Right renal cortex interstitium (tissue), 3 donors: ENCODE measurements at regions not wholly inside any gene's neighbourhood (a gene's known extent, or its start where the extent isn't known, plus 50 kb on each side); places are given as distances from the start of the nearest gene placed in this dataset.

Experiments
- DNase-seq, 3 donors: peaks; one replicate each; pipeline ENCODE4 v3.0.0-alpha.2; 2013; ENCODE audit warnings: low read depth in 3 of 3, low spot score in 2 of 3

DNA sequence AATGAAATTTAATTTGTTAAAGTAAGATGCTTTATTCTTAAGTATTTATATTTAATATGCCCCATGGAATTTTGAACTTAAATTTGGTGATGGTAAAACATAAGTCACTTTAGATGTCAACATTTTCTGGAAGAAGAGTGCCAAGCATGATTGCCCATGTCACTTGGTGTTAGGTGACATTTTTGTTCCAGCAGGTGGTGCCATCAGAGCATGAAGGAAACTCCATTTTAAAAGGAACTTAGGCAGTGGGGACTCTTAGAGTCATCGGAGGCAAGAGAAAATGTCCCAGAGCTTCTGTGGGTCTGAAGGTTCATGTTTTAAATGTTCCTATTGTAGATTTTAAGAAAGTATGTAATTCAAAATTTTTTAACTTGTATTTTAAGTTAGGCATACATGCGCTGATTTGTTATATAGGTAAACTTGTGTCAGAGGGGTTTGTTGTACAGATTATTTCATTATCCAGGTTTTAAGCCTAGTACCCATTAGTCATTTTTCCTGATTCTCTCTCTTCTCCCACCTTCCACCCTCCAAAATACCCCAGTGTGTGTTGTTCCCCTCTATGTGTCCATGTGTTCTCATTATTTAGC lies 789.3 kb downstream of the SEMA5A start:
- peak in 2 of 3 donors; percentile 6 to 39 for DNase-seq

DNA sequence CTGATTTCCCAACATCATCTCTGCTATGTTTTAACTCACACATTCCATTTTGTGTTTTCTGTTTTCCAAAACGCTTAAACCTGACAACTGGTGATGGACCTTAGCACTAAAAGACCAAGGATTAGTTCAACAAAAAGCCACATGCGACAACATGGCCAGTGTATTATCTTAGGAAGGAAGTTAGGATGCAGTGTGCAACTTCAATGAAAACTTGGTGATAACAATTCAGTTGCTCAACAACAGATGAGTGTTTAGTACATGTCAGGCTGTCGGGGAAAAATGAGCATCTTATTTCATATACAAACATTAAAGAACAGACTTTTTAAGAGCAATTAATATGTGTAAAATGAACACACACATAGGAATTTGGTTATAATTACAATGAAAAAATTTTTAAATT lies 780.0 kb downstream of the SEMA5A start:
- no peak for DNase-seq

DNA sequence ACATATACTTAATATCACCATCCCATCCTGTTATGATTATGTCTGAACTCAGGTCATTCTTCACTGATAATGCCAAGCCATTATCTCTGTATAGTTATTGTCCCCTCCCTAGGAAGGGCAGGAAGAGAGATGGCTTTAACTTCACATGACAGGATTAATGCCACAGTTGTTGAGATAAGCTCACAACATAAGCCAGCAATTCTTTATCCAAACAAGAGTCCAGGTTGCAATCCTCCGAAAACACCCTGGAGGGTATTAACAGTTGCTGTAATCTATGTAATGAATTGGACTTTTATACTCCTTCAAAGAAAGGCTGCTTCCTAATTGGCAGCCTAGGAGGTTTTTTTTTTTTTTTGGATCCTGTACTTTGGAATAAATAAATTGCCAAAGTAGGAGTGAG lies 779.4 kb downstream of the SEMA5A start:
- DNase-seq, result no peak

DNA sequence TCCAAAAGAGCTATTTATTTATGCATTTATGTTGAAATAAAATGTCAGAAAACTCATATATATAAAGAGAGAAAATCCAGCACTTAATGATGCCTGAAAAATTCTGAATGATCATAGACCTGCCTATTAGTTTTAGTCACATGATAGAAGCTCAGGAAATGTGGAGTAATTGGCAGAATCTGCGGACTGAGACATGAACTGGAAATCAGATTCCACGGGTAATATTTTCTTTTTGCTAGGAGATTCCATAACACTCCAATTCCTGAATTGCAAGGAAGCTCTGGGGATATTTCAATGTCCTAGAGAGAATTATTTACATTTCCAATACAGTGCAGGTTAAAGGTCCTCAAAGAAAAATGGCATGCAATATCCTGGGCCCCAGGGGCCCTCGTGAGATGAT lies 778.8 kb downstream of the SEMA5A start:
- no peak for DNase-seq

GRCh38 chr5:8767746-8768145 lies 778.1 kb downstream of the SEMA5A start:
- DNase-seq, result no peak

GRCh38 chr5:8769631-8770030 lies 776.2 kb downstream of the SEMA5A start:
- DNase-seq, result no peak

DNA sequence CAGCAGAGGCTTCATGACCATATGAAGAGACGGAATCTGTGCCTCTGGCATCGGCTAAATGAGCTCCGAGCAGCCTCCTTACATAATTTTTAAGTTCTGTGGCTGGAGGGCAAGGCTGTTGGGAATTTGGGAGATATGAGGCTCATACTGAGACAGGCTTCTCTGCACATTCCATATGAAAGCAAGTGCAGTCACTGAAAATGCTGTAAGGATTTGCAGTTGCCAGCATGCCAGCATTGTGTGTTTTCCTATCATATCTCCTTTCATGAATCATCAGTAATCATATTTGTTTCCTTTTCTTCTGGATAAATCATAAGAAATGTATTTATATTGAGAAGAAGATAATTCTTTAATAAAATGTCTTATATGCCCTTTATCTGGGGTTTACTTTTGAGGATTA lies 775.4 kb downstream of the SEMA5A start:
- no peak for DNase-seq

DNA sequence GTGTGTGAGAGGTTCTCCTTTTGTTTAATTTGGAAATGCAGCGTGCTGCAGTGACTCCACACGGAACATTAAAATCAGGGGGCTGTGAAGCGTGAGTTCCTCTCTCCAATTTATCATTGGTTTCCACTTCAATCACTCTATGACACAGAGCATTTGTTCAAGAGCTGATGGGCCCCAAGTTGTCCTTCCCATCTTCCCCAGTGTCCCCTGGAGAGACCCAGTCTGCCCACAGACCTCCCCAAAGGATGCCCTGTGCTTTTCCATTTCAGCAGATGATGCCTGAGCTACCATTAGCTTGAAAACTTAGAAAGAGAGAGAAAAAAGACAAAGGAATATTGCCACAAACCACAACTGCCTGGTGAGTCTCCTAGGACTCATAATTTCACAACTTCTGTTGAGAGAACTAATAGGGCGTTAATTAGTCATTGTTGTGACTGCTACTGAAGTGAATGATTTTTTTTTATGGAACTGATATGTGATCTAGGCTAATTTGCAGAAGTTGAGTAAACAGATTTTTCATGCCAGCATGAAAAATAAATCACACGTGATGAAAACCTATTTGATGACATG lies 772.7 kb downstream of the SEMA5A start:
- no peak for DNase-seq

DNA sequence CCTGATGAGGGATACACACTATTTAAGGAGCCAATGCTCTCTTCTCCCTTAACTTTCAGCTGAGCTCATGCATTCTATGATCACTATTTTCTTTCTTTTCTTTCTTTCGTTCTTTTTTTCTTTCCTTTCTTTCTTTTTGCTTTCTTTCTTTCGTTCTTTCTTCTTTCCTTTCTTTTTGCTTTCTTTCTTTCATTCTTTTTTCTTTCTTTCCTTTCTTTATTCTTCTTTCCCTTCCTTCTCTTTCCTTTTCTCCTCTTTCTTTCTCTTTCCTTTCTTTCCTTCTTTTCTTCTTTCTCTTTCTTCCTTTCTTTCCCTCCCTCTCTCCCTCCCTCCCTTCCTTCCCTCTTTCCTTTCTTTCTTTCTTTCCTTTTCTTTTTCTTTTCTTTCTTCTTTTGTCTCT lies 761.2 kb downstream of the SEMA5A start:
- DNase-seq, result no peak

GRCh38 chr5:8788246-8788645 lies 757.6 kb downstream of the SEMA5A start:
- no peak for DNase-seq

GRCh38 chr5:8805653-8806052 lies 740.2 kb downstream of the SEMA5A start:
- no peak for DNase-seq

GRCh38 chr5:8807636-8808035 lies 738.2 kb downstream of the SEMA5A start:
- no peak for DNase-seq

- no peak for DNase-seq
Observed at GRCh38 chr5:8811581-8811980, 734.3 kb downstream of the SEMA5A start.

DNA sequence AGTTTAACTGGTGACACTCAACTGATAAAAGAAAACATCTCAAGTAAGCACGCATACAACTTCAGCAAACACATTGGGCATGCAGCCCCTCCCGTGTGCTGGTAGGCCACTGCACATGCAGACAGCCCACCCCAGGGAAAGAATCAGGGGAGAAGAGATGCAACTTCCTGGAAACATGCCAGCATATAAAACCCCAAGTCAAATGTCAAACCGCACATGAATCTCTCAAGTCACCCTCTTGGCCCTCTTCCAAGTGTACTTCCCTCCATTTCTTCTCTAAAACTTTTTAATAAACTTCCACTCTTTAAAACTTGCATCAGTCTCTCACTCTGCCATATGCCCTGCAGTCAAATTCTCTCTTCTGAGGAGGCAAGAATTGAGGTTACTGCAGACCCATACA lies 732.7 kb downstream of the SEMA5A start:
- DNase-seq, result no peak

DNA sequence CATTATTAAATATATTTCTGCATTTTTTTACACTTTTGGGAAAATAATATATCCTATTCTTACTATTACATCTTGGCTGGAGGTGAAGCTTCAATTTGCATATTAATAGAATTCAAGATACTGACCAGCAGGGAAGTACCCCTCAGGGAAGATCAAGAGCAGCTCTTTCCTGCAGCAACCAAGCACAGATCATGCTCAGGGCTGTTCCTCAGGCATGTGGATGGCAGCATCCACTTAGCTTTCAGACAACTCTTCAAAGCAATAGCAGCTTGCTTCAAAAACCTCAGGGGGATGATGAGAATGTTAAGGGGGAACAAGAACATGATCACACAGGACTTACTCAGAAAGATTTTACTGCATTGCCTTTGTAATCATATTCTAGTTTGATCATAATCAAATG lies 731.8 kb downstream of the SEMA5A start:
- no peak for DNase-seq

- no peak for DNase-seq
Observed at GRCh38 chr5:8824371-8824770, 721.5 kb downstream of the SEMA5A start.

DNA sequence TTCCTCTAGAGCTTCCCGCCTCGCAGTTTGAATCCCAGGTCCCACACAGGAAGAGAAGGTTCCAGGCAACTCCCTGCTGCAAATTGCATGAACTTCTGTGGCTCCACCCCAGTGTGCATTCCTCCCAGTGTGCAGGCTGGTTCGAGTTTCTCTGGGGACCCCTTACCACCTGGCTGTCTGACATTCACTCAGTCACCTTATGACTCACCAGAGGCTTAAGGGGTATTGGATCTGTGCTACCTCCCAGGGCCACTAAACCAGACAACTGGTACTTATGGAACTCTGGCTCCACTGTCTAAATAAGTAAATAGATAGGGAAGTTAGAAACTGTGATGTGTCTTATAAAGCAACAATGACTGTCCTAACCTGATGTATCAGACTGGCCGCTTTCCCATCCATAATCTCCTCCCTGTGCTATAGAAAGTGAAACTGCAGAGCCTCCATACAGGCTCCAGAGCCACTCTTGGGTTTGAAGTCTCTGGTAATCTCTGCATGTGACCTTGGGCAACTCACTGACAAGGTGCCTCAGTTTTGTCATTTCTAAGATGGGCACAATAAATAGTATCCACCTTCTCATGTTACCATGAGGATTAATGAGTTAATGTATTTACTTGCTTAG lies 720.6 kb downstream of the SEMA5A start:
- no peak for DNase-seq

DNA sequence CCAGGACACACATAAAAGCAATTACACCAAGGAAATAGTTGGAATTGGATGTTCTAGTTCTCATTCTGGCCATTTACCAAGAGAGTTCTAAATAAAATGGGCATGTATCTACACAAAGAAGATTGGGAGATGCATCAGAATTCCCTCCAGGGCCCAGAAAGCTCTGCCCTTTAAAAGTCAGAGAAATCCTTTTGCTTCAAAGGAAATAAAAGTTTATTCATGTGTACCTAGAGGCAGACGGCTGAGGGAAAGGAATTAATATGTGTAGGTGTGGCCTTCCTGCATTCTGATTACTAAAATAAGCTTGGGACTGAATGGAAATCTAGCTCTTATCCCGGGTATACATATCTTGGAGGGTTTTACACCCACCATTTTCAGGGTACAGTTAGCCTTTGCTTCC lies 719.4 kb downstream of the SEMA5A start:
- DNase-seq, result no peak

DNA sequence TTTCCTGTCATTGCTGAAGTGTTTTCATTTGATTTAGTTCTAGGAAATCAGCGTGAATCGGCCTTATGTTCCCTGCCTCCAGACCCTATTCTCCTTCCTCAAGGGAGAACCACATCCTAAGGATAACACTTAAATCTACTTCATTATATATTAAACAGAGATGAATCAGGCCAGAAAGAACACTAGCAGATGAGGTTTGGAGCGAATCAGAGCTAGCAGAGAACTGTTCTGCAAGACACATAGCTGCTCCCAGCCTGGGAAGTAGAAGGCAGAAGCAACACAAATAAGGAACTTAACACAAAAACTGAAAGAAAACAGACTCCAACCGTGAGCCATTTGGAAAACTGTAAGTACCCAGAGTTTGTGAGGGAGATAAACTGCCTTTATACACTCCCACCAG lies 718.2 kb downstream of the SEMA5A start:
- no peak for DNase-seq

DNA sequence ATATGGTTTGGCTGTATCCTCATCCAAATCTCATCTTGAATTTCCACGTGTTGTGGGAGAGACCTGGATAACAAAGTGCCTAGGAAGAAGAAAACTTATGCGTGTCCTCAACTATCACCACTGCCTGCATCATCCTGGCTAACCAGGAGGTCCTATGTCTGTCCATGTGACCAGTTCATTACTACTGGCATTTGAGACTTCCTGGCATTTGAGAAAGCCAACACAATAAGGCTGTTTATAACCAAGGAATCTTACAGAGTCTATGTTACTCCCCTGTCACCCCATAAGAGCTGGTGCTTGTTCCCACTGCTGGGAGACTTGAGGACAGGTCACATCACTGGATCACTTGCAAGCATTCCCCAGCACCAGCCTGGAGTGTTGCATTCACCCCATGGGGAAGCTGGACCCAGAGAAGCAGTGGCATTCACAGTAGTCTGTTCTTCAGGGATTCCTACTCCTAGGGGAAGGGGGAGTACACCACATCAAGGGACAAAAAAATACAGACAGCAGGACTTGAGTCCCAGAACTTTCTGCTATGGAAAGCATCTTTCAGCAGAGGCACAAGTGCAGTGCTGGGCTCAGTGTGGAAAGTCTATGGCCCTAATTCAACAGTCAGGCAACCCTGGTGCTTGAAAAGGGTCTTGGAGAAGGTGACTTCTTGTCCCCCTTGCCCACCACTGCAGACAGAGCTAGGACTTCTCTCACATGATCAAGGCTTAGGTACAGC lies 717.1 kb downstream of the SEMA5A start:
- DNase-seq, result no peak

DNA sequence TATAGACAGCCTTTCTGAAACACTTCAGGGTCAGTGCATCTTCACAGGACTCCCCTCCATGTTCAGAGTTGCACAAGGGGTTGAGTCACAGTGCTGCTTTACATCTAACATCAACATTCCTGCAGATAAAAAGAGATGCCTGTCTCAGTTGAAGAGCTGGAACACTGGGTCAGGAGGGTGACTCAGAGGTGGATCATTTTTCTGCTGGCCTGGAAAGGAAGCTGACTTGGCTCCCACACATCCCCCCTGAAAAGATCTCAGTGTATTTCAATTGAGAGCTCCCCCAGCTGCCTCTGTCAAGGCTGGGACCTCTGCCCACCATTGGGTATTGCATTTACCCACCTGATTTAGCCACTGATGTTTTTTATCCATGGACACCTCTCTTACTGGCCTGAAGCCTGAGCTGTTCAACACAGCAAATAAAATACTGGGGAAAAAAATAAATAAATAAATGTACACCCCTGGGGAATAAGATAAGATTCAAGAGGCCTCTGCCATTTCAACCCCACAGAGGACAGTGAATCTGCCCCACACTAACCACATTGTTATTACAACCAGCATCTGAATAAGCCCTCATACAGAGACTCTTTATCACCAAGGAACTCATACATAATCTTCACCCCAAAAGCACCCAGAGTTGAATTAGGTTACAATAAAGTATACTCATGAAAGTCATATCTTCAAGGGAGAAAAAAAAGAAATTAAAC lies 716.4 kb downstream of the SEMA5A start:
- peak in 1 of 3 donors; percentile 21 for DNase-seq
